Endothelial cell (in vitro differentiated cells): ENCODE measurements at regions not wholly inside any gene's neighbourhood (a gene's known extent, or its start where the extent isn't known, plus 50 kb on each side); places are given as distances from the start of the nearest gene placed in this dataset.

Experiments
- DNase-seq: peaks from one replicate; pipeline ENCODE4 v3.0.0; 2021; ENCODE audit warnings: low spot score
- H3K27ac Mint-ChIP-seq: one replicate; pipeline ENCODE4 v1.8.0; 2021; ENCODE audit warnings: mixed read lengths, inconsistent platforms; ENCODE audit not compliant: unreplicated experiment
- H3K27me3 Mint-ChIP-seq: one replicate; pipeline ENCODE4 v1.8.0; 2021; ENCODE audit warnings: mild to moderate bottlenecking, moderate library complexity, mixed read lengths, inconsistent platforms; ENCODE audit not compliant: unreplicated experiment
- H3K36me3 Mint-ChIP-seq: one replicate; pipeline ENCODE4 v1.8.0; 2021; ENCODE audit warnings: mild to moderate bottlenecking, low read depth, mixed read lengths, inconsistent platforms; ENCODE audit not compliant: unreplicated experiment
- H3K4me1 Mint-ChIP-seq: one replicate; pipeline ENCODE4 v1.8.0; 2021; ENCODE audit warnings: mild to moderate bottlenecking, mixed read lengths, inconsistent platforms; ENCODE audit not compliant: unreplicated experiment
- H3K4me3 Mint-ChIP-seq: one replicate; pipeline ENCODE4 v1.8.0; 2021; ENCODE audit warnings: mild to moderate bottlenecking, mixed read lengths, inconsistent platforms; ENCODE audit not compliant: unreplicated experiment
- H3K9me3 Mint-ChIP-seq: one replicate; pipeline ENCODE4 v1.8.0; 2021; ENCODE audit warnings: mixed read lengths, inconsistent platforms; ENCODE audit not compliant: unreplicated experiment
- CTCF ChIP-seq: fragments of 200-600 bp; sonication (generic); IDR thresholded peaks from one replicate; pipeline ENCODE4 v1.5.0; 2021; ENCODE audit warnings: antibody characterized with exemption; ENCODE audit not compliant: unreplicated experiment

- H3K36me3 Mint-ChIP-seq: no peaks in the 10 kb centered on the region
- H3K27ac Mint-ChIP-seq: no peak overlapping the region
- H3K27me3 Mint-ChIP-seq: no peaks in the 10 kb centered on the region
- no peak for DNase-seq
- H3K4me3 Mint-ChIP-seq: no peak overlapping the region
- H3K4me1 Mint-ChIP-seq: no peaks in the 10 kb centered on the region
- TF ChIP-seq CTCF: no peak
- H3K9me3 Mint-ChIP-seq: no peaks in the 10 kb centered on the region
These were observed 816.8 kb upstream of the PCDH9 start for GRCh38 chr13:68046903-68047302.

GRCh38 chr13:68030152-68030809 lies 800.1 kb upstream of the PCDH9 start:
- DNase-seq: no peak
- Mint-ChIP-seq H3K27ac (no peak overlapping the region), H3K9me3 (no peaks in the 10 kb centered on the region), H3K4me3 (no peak overlapping the region), H3K4me1 (no peaks in the 10 kb centered on the region), H3K27me3 (no peaks in the 10 kb centered on the region), H3K36me3 (no peaks in the 10 kb centered on the region)
- TF ChIP-seq CTCF: no peak

- H3K36me3 Mint-ChIP-seq: no peaks in the 10 kb centered on the region
- TF ChIP-seq CTCF: no peak
- H3K9me3 Mint-ChIP-seq: no peaks in the 10 kb centered on the region
- H3K27ac Mint-ChIP-seq: no peak overlapping the region
- DNase-seq: no peak
- no peak overlapping the region for H3K4me3 Mint-ChIP-seq
- H3K4me1 Mint-ChIP-seq: no peaks in the 10 kb centered on the region
- H3K27me3 Mint-ChIP-seq: no peaks in the 10 kb centered on the region
These were observed 798.6 kb upstream of the PCDH9 start for GRCh38 chr13:68028701-68029100.

- no peak for DNase-seq
- no peak overlapping the region for H3K4me3 Mint-ChIP-seq
- no peak overlapping the region for H3K27ac Mint-ChIP-seq
- no peaks in the 10 kb centered on the region for H3K27me3 Mint-ChIP-seq
- H3K36me3 Mint-ChIP-seq: no peaks in the 10 kb centered on the region
- H3K9me3 Mint-ChIP-seq: no peaks in the 10 kb centered on the region
- H3K4me1 Mint-ChIP-seq: no peaks in the 10 kb centered on the region
- no peak for TF ChIP-seq CTCF
These were observed 797.2 kb upstream of the PCDH9 start for GRCh38 chr13:68027306-68027705.

- no peak for TF ChIP-seq CTCF
These were observed 795.9 kb upstream of the PCDH9 start for GRCh38 chr13:68026077-68026476.

More at GRCh38 chr13:68026077-68026476, 795.9 kb upstream of the PCDH9 start:
- no peaks in the 10 kb centered on the region for H3K4me1 Mint-ChIP-seq
- no peaks in the 10 kb centered on the region for H3K9me3 Mint-ChIP-seq
- no peak overlapping the region for H3K27ac Mint-ChIP-seq
- H3K4me3 Mint-ChIP-seq: no peak overlapping the region
- H3K36me3 Mint-ChIP-seq: no peaks in the 10 kb centered on the region
- H3K27me3 Mint-ChIP-seq: no peaks in the 10 kb centered on the region
- no peak for DNase-seq
